ENCODE measurements at regions not wholly inside any gene's neighbourhood (a gene's known extent, or its start where the extent isn't known, plus 50 kb on each side); places are given as distances from the start of the nearest gene placed in this dataset.
"Not testable (repeated sequence)": the region's sequence is repeated elsewhere in the genome, so short reads cannot be mapped to it uniquely, and the experiment has no call there.

DNA sequence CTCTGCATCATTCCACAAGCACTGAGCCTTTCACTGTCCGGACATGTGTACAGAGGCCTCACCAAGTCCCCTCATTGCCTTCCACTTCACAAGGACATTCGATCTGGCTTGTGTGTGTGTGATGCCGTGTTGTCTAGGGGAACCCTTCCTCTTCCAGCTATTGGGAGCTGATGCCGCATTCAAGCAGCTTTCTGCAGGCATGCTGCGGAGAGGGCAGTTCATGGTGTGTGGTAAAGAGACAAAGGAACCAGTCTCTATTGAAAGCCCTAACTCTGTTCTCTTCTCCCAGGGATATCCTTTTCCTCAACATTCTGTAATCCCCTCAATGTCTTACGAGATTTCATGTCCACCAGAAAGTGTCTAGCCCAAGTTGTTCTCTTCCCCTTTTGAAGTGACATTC is 141.6 kb downstream of the ALOX5 start:
- no peak for DNase-seq

DNA sequence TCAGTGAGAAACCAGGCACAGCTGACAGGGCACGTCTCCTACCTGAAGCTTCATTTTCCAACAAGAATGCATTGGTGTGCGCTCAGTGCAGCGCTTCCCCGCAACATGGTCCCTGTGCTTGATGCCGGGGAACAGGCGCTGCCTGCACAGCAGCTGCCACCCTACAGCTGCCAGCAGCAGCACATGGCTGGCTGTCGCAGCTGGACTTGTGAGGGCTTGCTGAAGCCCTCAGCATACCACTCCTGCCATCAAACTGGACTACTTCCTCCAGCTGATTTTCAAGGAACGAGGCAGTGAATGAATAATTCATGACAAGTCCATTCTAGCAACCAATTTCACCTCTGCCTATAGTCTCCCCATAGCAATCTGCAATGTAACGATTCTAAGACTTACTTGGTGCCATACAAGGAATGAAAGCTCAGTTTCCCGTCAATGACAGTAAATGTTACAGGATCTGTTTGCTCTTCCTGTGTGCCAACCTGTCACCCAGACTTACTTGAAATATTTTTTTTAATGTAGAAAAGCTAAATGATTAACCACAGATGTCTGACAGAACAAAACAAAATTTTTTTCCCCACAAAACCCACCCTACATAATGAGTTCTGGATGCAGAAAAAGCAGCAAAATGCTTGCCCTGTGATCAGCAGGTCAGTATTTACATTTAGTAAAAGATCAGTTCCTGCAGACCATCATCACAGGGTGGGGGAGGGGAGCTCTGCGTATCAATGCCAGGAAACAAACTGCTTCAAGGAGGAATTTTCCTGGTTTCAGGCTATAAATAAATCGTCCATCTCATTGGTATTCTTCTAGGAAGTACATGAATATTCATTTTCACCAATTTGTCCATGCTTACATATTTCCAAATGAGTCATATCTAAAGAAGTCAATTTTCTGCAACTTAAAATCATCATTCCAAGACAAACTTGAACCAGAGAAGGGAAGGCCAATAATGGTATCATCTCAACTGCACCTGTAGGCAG is 140.6 kb downstream of the ALOX5 start:
- no peak for DNase-seq

DNA sequence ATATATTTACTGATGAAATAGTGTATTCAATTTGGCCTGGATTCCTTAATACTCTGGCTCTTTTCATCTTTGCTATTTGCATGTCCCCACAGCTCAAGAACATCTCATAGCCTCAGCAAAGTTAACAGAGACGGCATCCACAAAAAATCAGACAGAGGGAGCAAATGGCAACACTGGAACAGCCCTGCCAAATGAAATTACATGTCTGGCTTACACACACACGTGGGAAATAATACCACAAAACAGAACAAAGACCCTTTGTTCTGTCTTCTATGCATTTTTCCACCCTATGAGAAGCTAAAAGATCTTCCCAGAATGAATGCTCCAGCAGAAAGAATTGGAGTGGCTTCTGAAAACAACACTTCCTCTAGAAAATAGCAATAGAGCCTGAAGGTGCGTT is 139.5 kb downstream of the ALOX5 start:
- no peak for DNase-seq

DNA sequence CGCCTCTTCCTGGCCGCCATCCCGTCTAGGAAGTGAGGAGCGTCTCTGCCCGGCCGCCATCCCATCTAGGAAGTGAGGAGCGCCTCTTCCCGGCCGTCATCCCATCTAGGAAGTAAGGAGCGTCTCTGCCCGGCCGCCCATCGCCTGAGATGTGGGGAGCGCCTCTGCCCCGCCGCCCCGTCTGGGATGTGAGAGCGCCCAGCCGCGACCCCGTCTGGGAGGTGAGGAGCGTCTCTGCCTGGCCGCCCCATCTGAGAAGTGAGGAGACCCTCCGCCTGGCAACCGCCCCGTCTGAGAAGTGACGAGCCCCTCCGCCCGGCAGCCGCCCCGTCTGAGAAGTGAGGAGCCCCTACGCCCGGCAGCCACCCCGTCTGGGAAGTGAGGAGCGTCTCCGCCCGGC is 137.9 kb downstream of the ALOX5 start:
- DNase-seq = not testable (repeated sequence)

DNA sequence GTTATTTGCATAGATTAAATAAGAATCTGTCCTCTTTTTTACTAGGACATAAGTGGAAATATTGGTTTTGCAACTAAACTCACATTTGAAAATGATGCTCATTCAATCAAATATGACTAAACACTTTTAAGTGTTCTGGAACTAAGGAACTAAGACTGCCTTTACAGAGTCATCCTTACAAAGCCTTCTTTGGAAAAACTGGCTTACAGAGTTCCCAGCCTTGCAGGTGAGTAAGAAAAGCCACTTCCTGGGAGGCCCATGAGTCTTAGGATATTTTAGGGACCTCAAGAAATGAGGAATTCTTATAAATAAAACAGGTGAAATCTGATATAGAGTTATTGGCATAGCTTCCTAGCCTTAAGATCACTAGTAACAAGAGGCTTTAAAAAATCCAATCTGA is 135.5 kb downstream of the ALOX5 start:
- no peak for DNase-seq

DNA sequence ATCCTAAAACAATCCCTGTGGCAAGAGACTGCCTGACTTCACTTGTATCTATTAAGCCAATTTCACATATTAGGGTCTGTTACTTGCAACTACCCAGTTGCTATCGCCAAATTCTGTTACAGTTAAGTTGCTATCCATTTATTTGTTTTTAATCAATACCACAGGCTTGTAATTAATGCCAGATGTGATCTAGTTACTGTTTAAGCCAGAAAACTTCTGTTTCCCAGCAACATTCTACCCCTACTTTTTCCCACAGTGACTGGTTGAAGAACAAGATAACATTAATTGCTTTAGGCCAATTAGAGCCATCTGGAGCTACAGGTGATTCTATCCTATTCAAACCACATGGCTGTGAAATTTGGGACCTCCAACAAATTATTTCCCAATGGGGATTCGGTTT is 131.3 kb downstream of the ALOX5 start:
- DNase-seq = no peak

DNA sequence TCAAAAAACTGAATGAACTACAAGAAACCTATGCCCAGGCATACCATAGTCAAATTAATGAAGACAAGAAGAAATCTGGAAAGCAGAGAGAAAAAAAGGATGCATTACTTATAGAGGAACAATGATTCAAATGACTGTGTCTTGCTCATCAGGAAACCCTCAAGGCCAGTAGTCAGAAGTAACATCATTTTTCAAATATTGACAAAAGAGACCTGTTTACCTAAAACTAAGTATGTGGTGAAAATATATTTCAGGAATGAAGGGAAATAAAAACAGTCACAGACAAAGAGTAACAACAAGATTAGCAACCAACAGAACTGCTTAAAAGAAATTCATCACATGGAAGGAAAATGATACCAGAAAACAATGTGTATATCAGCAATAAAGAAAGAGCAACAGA is 128.4 kb downstream of the ALOX5 start:
- no peak for DNase-seq

DNA sequence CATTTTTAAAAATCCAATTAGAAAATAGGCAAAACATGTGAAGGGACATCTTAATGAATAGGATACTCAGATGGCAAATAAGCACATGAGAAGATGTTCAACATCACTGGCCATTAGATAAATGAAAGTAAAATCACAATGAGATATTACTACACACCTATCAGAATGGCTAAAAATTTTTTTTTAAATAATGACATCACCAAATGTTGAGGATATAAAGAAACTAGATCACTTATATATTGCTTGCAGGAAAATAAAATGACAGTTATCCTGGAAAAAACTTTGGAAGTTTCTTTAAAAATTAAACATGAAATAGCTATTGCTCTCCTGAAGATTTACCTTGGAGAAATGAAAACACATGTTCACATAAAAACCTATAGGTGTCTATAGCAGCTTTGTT is 127.8 kb downstream of the ALOX5 start:
- no peak for DNase-seq

DNA sequence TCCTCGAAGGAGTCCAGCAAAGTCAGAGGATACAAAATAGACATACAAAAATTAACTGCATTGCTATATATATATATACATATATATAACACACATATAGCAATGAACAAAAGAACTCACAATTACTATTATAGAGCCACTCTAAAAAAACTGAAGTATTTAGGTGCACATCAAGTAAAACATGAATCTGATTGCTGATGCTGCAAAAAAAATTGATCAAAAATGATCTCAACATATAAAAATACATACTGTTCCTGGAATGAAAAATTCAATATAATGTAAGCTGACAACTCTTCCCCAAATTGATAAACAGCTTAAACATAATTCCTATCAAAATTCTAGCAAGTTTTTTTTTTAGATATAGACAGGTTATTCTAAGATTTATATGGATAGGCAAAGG is 126.8 kb downstream of the ALOX5 start:
- DNase-seq = no peak

DNA sequence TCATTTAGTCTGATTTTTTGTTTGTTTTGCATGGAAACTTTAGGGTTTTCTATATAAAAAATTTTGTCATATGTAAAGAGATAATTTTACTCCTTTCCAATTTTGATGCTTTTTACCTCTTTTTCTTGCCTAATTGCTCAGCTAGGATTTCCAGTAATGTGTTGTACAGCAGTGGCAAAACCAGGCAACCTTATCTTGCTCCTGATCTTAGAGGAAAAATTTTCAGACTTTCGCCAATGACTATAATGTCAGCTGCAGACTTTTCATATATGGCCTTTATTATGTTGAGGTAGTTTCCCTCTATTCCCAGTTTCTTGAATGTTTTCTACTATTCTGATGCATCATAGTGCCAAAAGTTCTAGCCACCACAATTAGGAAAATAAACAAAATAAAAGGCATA is 126.3 kb downstream of the ALOX5 start:
- no peak for DNase-seq

DNA sequence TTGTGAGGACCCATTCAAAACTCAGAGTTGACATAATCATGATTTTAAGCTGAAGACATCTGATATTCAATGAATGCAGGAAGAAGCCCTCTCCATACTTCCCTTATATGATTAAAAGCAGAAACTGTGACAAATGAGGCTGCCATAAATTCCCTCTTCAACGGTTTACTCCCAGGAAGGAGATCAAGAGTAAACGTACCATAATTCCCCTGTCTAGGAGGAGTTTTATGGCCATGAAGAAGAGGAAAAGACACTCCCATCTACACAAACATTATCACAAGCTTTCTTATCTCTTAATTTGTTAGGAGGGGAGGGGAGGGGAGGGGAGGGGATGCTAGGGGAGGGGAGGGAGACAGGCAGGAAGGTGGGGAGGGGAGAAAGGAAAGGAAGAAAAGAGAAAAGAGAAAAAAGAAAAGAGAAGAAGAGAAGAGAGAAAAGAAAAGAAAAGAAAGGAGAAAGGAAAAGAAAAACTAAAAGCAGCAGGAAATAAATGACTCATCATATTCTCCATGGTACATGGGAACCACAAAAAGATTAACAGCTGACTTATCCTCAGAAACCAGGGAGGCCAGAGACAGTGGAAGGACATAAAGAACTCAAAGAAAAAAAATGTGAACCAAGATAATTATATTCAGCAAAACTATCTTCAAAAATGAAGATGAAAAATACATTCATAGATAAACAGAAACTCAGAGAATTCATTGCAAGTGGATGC is 121.6 kb downstream of the ALOX5 start:
- DNase-seq = peak; percentile 70
